Dermis blood vessel endothelial cell (primary cell): ENCODE measurements at regions not wholly inside any gene's neighbourhood (a gene's known extent, or its start where the extent isn't known, plus 50 kb on each side); places are given as distances from the start of the nearest gene placed in this dataset.
"Not testable (repeated sequence)": the region's sequence is repeated elsewhere in the genome, so short reads cannot be mapped to it uniquely, and the experiment has no call there.

Experiments used
- DNase-seq: peaks from one replicate; pipeline ENCODE4 v3.0.0; 2010

DNA sequence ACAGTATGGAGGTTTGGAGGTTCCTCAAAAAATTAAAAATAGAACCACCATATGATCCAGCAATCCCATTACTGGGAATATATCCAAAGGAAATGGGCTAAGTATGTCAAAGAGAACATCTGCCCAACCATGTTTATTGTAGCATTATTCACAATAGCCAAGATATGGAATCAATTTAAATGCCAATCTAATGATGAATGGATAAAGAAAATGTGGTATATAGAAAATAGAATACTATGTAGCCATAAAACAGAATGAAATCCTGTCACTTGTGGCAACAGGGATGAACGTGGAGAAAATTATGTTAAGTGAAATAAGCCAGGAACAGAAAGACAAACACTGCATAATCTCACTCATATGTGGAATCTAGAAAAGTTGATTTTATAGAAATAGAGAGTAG is 201.7 kb upstream of the AJAP1 start:
- no peak for DNase-seq

DNA sequence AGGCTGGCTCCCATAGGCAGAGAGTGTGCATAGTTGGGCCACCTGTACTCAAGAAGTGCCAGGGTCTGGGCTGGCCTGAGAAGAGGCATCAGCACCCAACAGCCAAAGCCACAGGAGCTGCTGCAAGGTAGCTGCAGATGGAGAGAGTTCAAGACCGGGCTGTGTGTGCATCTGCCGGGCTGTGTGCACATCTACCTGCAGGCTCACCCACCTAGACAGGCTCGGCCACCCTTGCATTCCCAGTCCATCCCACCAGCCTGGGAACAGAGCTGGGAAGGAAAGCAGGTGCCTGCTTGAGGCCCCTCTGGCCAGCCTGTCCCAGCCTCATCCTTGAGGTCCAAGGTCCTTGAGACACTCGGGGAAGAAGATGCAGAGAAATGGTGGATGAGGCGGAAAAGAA is 194.4 kb upstream of the AJAP1 start:
- no peak for DNase-seq

DNA sequence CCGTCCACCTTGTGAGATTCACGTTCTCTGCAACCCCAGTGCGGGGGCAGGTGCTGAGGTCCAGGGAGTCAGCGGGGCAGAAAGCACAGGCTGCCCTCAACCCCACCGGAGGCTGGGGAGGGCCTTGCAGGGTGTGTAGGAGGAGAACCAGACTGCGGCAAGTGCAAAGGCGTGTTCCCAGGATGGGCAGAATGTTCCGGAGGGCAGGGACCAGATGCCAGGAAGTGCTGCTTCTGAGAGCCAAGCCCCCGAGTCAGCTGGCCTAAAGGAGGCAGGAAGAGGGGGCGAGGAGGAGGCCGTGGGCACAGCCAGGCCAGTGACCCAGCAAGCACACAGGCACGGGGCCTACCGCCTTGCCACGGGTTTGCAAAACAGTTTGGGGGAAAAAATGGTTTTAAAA is 193.8 kb upstream of the AJAP1 start:
- DNase-seq = no peak

DNA sequence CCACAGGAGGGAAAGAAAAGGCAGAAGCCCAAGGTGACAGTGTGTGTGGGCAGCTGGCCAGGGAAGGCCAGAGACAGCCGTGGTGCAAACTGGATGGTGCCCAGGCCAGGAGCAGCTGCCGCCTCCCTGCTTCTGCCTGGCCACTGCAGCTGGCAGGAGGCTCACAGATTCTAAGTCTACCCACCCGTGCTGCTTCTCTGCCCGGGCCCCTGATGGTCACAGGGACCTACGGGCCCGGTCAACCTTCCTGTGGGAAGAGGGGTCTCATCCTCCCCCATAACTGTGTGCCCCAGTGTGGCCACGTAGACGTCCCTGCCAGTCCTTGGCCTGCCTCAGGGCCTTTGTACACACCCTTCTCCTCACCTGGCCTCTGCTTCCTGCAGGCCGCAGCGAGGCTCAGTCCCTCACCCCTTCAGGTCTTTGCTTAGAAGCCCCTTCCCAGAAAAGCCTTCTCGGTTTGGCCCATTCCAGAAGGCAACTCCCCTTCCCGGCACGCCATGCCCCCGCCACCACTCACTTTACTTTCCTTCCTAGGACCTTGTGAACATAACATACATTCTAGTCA is 192.6 kb upstream of the AJAP1 start:
- DNase-seq = no peak

DNA sequence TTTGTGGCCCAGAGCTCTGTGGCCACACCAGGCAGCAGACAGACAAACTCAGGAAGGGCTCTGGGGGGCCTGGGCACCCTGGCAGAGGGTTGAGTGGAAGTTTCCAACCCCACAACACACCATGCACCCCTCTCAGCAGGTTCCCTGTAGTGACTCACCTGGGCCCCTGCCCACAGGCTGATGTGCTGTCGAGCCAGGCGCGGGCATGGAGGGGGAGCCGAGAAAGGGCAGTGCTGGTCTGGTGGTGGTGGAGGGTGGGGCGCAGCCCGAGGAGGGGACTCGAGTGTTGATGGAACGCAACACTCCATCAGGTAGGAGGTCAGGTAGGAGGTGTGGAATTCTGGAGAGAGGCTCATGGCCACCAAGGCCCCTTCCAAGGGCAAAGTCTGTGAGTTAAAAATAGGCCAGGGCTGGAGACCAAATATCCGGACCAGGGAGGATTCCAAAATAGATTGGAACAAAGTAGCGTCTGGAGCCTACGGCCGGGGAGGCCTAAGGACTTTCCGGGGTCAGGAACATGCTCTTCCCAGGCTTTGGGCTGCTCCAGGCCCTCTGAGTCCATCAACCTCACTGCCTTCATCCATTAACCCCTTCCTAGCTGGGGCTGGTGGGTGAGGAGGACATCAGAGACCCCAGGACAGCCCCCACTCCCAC is 191.5 kb upstream of the AJAP1 start:
- no peak for DNase-seq

DNA sequence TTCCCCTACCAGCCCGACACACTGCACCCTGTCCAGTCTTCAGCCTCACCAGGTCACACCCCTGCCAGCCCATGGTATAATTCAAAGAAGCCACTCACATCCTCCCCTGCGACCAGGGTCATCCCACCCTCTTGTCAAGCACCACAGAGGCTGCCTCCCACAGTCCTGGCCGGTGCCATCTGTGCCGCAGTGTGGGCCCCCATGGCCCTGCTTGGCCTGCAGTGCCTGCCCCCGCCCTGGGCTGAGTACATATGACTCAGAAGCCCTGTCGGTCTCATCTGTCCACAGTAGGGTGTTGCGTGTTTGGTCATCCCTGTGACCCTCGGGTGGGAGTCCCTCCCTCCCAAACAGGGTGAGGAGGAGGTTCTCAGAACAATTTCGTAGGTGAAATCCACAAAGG is 190.8 kb upstream of the AJAP1 start:
- DNase-seq = no peak

DNA sequence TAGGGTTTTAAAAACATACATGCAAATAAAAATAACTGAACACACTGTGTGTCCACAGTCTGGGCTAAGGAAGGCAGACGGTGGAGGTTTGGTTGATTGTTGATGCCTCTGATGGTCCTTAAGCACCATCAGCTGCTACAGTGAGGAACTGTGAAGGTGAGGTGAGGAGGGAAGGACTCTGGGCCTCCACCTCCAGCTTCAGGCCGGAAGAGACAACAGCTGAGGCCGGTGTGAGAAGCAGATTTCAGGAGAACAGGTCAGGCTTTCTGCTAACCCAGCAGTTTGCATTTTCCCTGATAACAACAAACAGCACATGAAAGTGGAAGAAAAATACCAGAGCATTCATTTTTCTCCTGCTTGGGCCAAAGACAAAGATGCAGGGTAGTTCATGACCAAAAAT is 189.9 kb upstream of the AJAP1 start:
- no peak for DNase-seq

DNA sequence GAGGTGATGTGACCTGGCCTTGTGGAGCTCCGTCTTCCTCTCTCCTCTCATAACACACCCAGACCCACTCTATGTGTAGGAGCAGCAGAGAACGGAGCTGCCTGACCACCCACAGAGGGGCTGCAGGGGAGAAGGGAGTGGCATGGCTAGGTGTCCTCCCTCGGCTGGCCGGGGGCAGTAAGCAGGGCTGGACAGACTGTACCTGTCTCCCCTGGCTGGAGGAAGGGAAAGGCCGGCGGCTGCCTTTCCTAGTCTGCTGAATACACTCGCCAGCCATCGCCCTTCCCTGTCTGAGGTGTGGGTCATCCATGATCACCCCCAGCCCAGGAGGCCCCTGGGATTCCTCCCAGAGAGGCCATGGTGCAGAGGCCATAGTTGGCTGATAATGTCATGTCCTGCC is 187.2 kb upstream of the AJAP1 start:
- DNase-seq = no peak

DNA sequence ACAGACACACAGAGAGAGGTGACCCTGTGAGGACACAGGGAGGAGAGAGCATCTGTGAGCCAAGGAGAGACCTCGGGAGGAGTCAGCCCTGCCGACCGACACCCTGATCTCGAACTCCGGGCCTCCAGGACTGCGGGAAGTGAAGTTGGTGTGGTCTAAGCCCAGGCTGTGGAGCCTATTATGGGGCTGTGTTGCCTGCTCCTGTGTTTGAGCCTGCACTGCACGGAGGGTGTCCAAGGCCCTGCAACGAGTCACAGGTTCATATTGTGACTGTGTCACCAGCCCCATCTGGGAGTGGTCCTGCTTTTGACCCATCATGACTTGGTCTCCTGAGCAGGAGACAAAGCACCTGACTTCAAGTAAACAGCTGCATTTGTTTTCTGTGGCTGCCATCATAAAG is 186.0 kb upstream of the AJAP1 start:
- DNase-seq = no peak

DNA sequence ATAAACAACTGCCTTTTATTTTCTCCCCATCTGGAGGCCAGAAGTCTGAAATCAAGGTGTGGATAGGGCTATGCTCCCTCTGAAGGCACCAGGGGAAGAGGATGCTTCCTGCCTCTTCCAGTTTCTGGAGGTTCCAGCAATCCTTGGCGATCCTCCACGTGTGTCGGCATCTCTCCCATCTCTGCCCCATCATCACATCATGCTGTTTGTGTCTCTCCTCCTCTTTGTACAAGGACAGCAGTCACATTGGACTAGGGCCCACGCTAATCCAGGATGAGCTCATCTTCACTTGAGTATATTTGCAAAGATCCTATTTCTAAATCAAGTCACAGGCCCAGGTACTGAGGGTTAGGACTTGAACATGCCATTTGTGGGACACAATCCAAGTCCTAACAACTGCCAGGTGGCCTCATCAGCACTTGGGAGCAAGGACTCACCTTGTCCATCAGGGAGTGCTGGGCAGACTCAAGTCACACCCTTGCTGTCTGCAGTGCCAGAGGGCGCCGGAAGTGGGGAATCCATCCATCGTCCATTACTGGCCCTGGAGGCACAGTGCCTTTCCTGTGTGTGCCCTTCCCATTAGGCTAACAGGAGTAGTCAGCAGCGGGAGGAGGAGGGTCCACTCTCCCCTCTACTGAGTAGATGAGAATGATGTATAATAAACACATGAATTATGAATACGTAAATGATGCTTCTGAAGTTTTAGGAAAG is 185.4 kb upstream of the AJAP1 start:
- no peak for DNase-seq

DNA sequence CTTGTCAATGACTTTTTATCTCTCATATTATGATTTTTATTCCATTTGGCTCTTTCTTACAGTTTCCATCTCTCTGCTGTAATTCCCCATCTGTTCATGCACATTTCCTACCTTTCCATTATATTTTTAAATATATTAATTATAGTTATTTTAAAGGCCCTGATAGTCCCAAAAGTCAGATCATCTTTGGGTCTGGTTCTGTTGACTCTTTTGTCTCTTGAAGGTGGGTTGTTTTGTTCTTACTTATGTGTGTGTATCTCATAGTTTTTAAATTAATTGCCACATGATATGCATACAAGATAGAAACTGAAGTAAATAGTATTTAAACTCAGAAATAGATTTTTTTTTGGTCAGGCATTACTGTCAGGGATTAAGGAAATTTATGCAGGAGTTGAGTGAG is 178.0 kb upstream of the AJAP1 start:
- no peak for DNase-seq

DNA sequence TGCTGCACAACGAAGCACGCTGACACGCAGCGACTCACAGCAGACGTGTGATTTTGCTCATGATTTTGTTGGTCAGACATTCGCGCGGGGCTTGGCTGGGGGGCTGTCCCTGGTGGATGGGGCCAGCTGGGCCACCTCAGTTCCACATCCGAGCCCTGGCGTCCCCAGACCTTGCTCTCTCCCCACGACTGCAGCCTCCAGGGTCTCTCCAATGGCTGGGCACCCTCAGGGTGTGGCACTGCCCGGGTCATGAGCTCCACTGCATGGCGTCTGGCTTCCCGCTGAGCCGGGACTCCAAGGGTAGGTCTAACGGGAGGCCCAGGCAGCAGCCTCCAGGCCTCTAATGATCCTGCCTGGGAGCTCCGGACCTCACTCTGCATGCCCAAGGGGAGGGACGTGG is 173.0 kb upstream of the AJAP1 start:
- no peak for DNase-seq

DNA sequence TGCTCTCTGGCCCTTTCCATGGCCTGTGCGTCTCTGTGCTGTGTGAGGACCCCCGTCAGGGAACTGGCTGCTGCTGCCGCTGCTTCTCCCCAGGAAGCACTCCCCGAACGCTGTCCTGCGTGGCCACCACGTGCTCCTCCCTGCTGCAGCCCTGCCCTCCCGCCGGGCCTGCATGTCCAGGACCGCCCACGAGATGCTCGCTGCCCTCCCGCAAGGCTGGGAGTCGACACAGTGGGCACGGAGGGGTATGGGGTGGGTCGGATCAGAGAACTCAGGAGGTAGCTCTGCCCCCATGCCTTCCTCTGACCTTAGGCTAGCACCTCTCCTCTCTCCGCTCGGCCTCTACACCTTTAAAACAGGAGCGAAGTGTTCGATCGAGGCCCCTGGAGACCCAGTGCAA is 171.9 kb upstream of the AJAP1 start:
- no peak for DNase-seq

DNA sequence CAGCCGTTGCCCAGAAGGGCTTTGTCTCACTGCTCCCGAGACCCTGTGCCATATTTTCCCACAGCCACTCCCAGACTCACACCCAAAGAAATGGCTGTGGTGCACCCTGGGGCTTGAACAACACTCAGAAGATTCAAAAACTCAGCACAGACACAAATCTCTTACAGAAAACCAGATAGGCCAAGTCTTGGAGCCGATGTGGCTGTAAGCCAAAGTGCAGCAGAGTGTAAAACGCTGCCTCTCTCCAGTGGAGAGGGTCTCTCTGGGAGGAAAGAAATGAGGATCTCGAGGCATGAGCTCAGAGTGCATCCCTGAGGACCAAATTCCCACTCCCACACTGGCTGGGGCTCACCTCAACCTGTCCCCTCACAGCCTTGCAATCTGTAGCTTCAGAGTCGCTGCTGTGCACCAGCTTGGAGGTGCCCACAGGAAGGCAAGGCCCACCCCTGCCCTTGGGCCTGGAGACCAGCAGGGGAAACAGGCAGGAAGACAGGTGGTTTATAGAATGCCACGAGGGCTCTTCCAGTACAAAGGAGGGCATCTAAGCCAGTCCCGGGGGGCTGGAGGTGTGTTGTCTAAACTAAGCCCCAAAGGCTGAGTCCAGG is 171.3 kb upstream of the AJAP1 start:
- no peak for DNase-seq

DNA sequence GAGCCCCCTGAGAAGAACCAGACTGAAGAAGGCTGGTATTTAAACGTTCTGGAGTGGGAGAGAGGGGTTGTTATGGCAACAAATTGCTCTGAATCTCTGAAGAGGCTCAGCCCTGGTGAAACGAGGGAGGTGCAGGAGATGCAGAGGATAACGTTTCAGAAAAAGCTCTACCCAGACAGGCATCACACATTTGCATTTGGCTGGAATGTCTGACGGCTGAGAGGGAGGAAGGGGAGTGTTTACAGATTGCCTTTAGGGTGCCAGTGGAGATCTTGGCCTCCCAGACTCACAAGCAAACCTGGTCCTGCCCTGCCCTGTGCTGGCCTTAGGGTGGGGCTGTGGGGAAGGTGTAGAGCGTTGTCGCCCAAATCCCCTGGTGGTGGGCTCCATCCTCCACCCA is 169.0 kb upstream of the AJAP1 start:
- DNase-seq = no peak

DNA sequence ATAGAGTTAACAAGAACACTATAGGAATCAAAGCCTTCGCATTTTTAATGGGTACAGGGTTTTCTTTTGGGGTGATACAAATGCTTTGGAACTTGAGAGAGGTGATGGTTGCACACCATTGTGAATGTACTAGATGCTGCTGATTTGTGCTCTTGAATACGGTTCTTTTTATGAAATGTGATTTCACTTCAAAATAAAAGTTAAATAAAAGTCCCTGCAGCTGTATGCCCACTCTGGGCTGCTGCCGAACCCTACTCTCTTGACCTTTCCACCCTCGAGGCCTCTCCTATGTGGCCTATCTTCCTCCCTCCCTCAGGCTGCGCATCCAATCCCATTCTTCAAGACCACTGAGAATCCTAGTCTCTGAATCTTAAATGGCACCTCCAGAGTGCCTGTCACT is 168.5 kb upstream of the AJAP1 start:
- DNase-seq = no peak

DNA sequence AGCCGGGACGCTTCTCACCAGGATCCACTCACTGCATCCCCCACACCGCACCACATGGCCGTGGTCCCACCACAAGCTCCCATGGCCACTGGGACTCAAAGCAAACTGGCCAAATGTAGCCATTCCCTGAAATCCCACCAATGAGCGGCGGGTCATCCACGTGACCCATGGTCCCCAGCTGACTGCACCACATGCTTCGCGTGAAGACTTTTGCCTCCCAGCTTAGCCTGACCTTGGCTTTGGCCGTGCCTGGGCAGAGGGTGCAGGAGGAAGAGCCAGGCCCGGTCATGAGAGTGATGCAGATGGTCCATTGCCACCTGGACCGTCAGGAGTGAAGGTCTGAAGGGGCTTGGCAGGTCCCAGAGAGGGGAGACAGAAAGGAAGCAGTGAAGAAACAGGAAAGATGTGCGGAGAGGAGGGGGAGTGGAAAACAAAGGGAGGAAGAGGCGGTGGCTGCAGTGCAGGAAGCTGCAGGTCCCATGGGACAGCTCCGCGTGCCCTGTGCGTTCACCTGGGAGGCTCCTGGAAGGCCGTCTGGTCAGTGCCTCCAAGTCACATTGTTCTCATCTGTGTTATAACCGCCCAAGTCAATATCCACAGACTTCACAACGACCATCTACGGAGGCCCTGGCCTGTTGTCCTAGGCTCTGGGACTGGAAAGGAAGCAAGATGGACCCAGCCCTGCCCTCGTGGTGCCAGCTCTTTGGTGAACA is 167.8 kb upstream of the AJAP1 start:
- DNase-seq = no peak

DNA sequence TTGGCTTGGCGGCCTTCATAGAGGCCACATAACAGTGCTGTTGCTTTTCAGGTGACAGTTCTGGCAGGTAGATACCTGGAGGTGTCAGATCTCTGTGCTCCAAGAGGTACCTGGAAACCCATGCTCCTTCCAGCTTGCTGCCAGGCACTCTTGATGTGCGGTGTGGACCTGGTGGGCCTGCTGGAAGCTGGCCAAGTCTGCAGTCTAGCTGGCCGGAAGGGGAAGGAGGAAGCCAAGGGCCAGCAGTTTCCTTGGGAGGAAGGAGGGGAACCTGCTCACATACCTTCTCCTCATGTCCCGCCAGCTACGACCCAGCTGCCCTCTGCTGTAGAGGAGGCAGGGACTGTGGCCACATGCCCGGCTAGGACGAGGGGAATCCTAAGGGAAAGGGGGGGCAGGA is 166.4 kb upstream of the AJAP1 start:
- no peak for DNase-seq

DNA sequence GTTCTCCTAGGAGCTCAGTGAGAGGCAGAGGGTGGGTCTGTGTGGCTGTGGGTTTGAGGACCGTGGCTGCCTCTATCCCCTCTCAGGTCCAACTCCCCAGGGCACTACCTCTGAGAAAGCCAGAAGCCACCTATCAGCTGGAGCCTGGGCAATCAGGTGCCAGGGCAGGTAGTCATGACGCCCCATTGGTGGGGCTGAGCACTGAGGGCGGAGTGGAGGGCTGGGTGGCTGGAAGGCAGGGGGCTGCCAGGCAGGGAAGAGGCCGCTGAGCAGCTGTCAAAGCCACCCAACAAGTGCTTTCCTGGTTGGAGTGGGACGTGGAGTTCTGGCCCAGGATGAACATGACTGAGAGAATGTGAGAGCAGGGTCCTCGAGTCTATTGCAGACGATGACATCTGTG is 164.9 kb upstream of the AJAP1 start:
- no peak for DNase-seq

DNA sequence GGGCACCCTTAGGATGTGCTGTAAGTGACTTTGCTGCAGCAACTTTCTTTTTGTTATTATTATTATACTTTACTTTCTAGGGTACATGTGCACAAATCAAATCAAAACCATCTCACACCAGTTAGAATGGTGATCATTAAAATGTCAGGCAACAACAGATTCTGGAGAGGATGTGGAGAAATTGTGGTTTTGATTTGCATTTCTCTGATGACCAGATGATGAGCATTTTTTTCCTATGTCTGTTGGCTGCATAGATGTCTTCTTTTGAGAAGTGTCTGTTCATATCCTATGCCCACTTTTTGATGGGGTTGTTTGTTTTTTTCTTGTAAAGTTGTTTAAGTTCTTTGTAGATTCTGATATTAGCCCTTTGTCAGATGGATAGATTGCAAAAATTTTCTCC is 164.4 kb upstream of the AJAP1 start:
- not testable (repeated sequence) for DNase-seq

DNA sequence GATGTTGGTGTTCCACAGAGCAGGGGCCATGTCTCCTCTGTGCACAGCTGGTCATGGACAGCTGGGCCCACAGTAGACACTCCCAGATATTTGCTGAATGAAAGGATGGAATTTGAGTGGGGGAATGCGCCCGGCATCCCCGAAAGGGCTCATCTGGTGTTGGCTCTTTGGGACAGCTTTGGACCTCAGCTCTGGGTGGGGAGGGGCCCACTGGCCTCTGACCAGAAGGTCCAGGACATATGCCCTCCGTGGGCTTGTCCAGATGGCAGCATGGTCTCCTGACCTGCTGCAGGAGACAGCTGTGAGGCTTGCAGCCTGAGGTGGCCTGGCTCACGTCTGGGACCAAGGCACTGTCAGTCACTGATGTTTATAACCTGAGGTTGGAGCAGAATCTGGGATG is 160.4 kb upstream of the AJAP1 start:
- no peak for DNase-seq

DNA sequence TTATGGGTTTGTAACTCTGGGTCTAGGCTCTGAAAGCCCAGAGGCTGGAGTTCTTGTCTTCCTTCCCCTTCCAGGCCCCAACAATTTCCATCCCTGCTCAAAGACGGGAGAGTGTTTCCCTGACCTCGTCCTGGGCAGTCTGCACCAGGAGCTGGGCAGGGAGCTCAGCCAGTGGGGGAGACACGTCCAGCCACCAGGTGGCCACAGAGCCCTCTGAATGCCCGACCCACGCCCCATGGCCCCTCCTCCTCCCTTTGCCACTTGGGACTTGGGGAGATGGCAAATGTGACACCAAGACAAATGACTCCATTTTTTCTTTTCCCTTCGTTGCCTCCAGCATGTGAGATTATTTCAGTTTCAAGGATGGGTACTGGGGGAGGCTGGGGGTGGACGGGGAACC is 159.9 kb upstream of the AJAP1 start:
- DNase-seq = no peak

DNA sequence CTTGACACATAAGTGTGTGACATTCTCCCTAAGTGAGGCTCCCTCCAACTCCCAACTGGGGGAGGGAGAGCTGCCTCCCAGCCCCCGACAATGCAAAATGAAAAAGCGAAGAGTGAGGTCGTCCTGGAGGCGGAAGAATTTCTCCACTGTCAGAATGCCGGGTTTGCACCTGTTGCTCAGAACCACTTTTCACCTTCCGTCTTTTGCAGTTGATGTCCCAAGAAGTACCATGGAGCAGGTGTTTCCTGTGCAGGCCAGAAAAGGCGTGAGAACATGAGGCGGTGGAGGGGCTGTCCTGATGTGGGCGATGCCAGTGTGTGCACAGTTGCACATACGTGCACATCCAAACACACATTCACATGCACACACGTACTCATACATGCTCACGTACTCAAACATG is 158.6 kb upstream of the AJAP1 start:
- no peak for DNase-seq

DNA sequence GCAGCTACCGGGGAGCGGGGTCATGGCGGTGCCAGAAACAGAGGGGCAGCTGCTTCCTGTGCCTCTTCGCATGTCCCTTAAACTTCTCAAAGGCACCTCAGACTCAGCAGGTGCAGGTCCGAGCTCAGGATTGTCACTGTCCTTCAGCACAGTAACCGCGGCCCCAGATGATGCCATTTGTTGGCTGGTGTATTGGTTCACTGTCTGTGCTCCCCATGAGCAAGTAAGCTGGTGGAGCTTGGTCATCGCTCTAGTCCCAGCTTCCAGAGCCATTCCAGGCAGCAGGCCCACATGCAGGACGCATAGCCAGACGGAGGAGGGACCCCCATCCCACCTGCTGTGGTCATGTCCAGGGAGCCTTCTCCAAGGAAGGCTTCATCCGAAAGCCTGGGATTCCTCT is 154.0 kb upstream of the AJAP1 start:
- no peak for DNase-seq
